Upper lobe of left lung (tissue), 4 donors: ENCODE measurements at regions not wholly inside any gene's neighbourhood (a gene's known extent, or its start where the extent isn't known, plus 50 kb on each side); places are given as distances from the start of the nearest gene placed in this dataset.

Experiments used
- EP300 ChIP-seq, 4 donors: sonication (generic); formaldehyde crosslinking; IDR thresholded peaks; one replicate each; pipeline ENCODE4 v1.5.1; 2017; ENCODE audit warnings: antibody characterized with exemption in 4 of 4, control low read depth in 2 of 4
- POLR2A ChIP-seq, 4 donors: fragments of 450-650 bp; IDR thresholded peaks; one replicate each; pipeline ENCODE4 v1.5.1; 2016 to 2017; ENCODE audit warnings: antibody characterized with exemption in 4 of 4, mild to moderate bottlenecking in 2 of 4
- POLR2AphosphoS5 ChIP-seq, 2 donors: sonication (generic); formaldehyde crosslinking; IDR thresholded peaks; one replicate each; pipeline ENCODE4 v1.5.1; 2017; ENCODE audit warnings: antibody characterized with exemption in 2 of 2
- TF ChIP-seq, protein P1 (sequence below), 6 experiments: fragments of 450-650 bp in 4 of 6; fragments of 200-600 bp in 2 of 6; sonication (generic) in 2 of 6; IDR thresholded peaks; one replicate each; pipeline ENCODE4 v1.5.1; 2016 to 2019; ENCODE audit warnings: antibody characterized with exemption in 6 of 6

- TF ChIP-seq, protein P1, sequence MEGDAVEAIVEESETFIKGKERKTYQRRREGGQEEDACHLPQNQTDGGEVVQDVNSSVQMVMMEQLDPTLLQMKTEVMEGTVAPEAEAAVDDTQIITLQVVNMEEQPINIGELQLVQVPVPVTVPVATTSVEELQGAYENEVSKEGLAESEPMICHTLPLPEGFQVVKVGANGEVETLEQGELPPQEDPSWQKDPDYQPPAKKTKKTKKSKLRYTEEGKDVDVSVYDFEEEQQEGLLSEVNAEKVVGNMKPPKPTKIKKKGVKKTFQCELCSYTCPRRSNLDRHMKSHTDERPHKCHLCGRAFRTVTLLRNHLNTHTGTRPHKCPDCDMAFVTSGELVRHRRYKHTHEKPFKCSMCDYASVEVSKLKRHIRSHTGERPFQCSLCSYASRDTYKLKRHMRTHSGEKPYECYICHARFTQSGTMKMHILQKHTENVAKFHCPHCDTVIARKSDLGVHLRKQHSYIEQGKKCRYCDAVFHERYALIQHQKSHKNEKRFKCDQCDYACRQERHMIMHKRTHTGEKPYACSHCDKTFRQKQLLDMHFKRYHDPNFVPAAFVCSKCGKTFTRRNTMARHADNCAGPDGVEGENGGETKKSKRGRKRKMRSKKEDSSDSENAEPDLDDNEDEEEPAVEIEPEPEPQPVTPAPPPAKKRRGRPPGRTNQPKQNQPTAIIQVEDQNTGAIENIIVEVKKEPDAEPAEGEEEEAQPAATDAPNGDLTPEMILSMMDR (IDR thresholded peaks at IDR 0.05): no peak
- TF ChIP-seq POLR2AphosphoS5 (IDR thresholded peaks at IDR 0.05) (no peak), POLR2A (IDR thresholded peaks at IDR 0.05) (no peak), EP300 (IDR thresholded peaks at IDR 0.05) (no peak)
Measured at GRCh38 chr2:66717973-66718372, 283.0 kb downstream of the MEIS1 start.
